Common myeloid progenitor, CD34-positive (primary cell): ENCODE measurements at regions not wholly inside any gene's neighbourhood (a gene's known extent, or its start where the extent isn't known, plus 50 kb on each side); places are given as distances from the start of the nearest gene placed in this dataset.

Source experiments
- CTCF ChIA-PET: fragments of 350-600 bp; sonication (Branson Sonifier 250); formaldehyde crosslinking; loops from one replicate; lab custom pipeline; 2021; ENCODE audit warnings: antibody characterized with exemption; lab: Charles Lee
- POLR2A ChIA-PET: fragments of 350-600 bp; sonication (Branson Sonifier 250); formaldehyde crosslinking; loops from one replicate; lab custom pipeline; 2021; ENCODE audit warnings: antibody characterized with exemption; lab: Charles Lee
- DNase-seq, 3 donors: peaks; one replicate each; pipeline versions ENCODE4 v3.0.0 to v3.0.0-alpha.2; 2013
- H3K27ac ChIP-seq, 2 experiments: 1 replicate in 1 of 2; 2 replicates in 1 of 2; pipeline ENCODE4 v1.7.0; 2013; ENCODE audit warnings: inconsistent platforms in 2 of 2, low read length in 2 of 2, mild to moderate bottlenecking in 2 of 2, low read depth in 1 of 2, moderate library complexity in 1 of 2; ENCODE audit not compliant: severe bottlenecking in 2 of 2, insufficient read depth in 1 of 2, poor library complexity in 1 of 2
- H3K27me3 ChIP-seq, 5 experiments: replicated peaks in 2 of 5; 1 replicate in 3 of 5; 2 replicates in 2 of 5; pipeline versions ENCODE4 v1.6.1 to v1.7.0; 2013; ENCODE audit warnings: low read length in 4 of 5, mild to moderate bottlenecking in 2 of 5, moderate library complexity in 2 of 5, inconsistent platforms in 1 of 5; ENCODE audit not compliant: insufficient read depth in 5 of 5, control insufficient read depth in 4 of 5
- H3K36me3 ChIP-seq, 4 experiments: 1 replicate in 2 of 4; 2 replicates in 2 of 4; pipeline versions ENCODE4 v1.6.1 to v1.7.0; 2013; ENCODE audit warnings: low read length in 3 of 4, control low read depth in 1 of 4, mild to moderate bottlenecking in 1 of 4; ENCODE audit not compliant: control insufficient read depth in 4 of 4, insufficient read depth in 4 of 4
- H3K4me1 ChIP-seq, 4 experiments: 1 replicate in 3 of 4; 2 replicates in 1 of 4; pipeline versions ENCODE4 v1.6.1 to v1.7.1; 2013; ENCODE audit warnings: low read length in 3 of 4, mild to moderate bottlenecking in 3 of 4, control low read depth in 1 of 4, inconsistent platforms in 1 of 4, moderate library complexity in 1 of 4; ENCODE audit not compliant: control insufficient read depth in 4 of 4, insufficient read depth in 4 of 4; ENCODE audit errors: control extremely low read depth in 1 of 4
- H3K4me3 ChIP-seq, 7 experiments: 1 replicate in 4 of 7; 2 replicates in 3 of 7; pipeline versions ENCODE4 v1.5.1 to v1.7.0; 2013; ENCODE audit warnings: mild to moderate bottlenecking in 7 of 7, low read length in 6 of 7, moderate library complexity in 6 of 7, inconsistent platforms in 2 of 7, low read depth in 2 of 7, control low read depth in 1 of 7; ENCODE audit not compliant: insufficient read depth in 4 of 7, control insufficient read depth in 1 of 7; ENCODE audit errors: extremely low read depth in 1 of 7
- H3K9me3 ChIP-seq, 5 experiments: 1 replicate in 4 of 5; 2 replicates in 1 of 5; pipeline versions ENCODE4 v1.6.1 to v1.7.1; 2013; ENCODE audit warnings: low read length in 4 of 5, mild to moderate bottlenecking in 2 of 5, inconsistent platforms in 1 of 5, low read depth in 1 of 5, moderate library complexity in 1 of 5; ENCODE audit not compliant: control insufficient read depth in 4 of 5, insufficient read depth in 2 of 5; ENCODE audit errors: control extremely low read depth in 1 of 5
- WGBS: methylation state at CpG from one replicate; pipeline ENCODE4 v1.1.5; 2013; ENCODE audit not compliant: insufficient coverage; 5-methylcytosine and 5-hydroxymethylcytosine counted together

- Histone ChIP-seq H3K4me1 (no peaks in the 10 kb centered on the region), H3K36me3 (no peaks in the 10 kb centered on the region), H3K4me3 (no peak overlapping the region), H3K27me3 (no peaks in the 10 kb centered on the region), H3K9me3 (peaks cover 0 to 6% (median 0%) of the 10 kb centered on the region in 5 experiments), H3K27ac (no peak overlapping the region)
- no peak for DNase-seq
- WGBS, result 100% methylated on average over 1 of the region's 1 CpG
- POLR2A ChIA-PET, result no interaction called here
- CTCF ChIA-PET, result no interaction called here
These were observed 192.5 kb downstream of the EN1 start for GRCh38 chr2:118654945-118655344.

GRCh38 chr2:118650327-118650726 is 197.1 kb downstream of the EN1 start:
- ChIA-PET POLR2A (no interaction called here), CTCF (no interaction called here)
- H3K9me3 ChIP-seq, result peaks cover 0 to 6% (median 0%) of the 10 kb centered on the region in 5 experiments
- H3K36me3 ChIP-seq, result no peaks in the 10 kb centered on the region
- no peak for DNase-seq
- no peak overlapping the region for H3K4me3 ChIP-seq
- no peak overlapping the region for H3K27ac ChIP-seq
- no peaks in the 10 kb centered on the region for H3K27me3 ChIP-seq
- no peaks in the 10 kb centered on the region for H3K4me1 ChIP-seq

GRCh38 chr2:118645876-118646275 is 201.6 kb downstream of the EN1 start:
- peaks cover 0 to 4% (median 0%) of the 10 kb centered on the region in 5 experiments for H3K9me3 ChIP-seq
- no peaks in the 10 kb centered on the region for H3K36me3 ChIP-seq

GRCh38 chr2:118644190-118644589 is 203.3 kb downstream of the EN1 start:
- no peaks in the 10 kb centered on the region for H3K27me3 ChIP-seq
- no peaks in the 10 kb centered on the region for H3K36me3 ChIP-seq
- POLR2A ChIA-PET, result no interaction called here
- no peak overlapping the region for H3K27ac ChIP-seq
- CTCF ChIA-PET, result no interaction called here
- no peaks in the 10 kb centered on the region for H3K9me3 ChIP-seq
- WGBS, result 35% methylated on average over 4 of the region's 4 CpGs
- no peak for DNase-seq
- no peak overlapping the region for H3K4me3 ChIP-seq
- no peaks in the 10 kb centered on the region for H3K4me1 ChIP-seq

More at GRCh38 chr2:118645876-118646275, 201.6 kb downstream of the EN1 start:
- no peak overlapping the region for H3K4me3 ChIP-seq
- ChIA-PET CTCF (no interaction called here), POLR2A (no interaction called here)
- no peak overlapping the region for H3K27ac ChIP-seq
- H3K4me1 ChIP-seq, result no peaks in the 10 kb centered on the region
- DNase-seq, result no peak
- WGBS, result 86% methylated on average over 6 of the region's 7 CpGs
- no peaks in the 10 kb centered on the region for H3K27me3 ChIP-seq

GRCh38 chr2:118643294-118643693 is 204.2 kb downstream of the EN1 start:
- ChIA-PET POLR2A (no interaction called here), CTCF (no interaction called here)
- Histone ChIP-seq H3K9me3 (no peaks in the 10 kb centered on the region), H3K27ac (no peak overlapping the region), H3K27me3 (no peaks in the 10 kb centered on the region), H3K4me1 (no peaks in the 10 kb centered on the region), H3K36me3 (no peaks in the 10 kb centered on the region), H3K4me3 (no peak overlapping the region)
- no peak for DNase-seq
- WGBS, result 43% methylated on average over 2 of the region's 4 CpGs

GRCh38 chr2:118642501-118642900 is 204.9 kb downstream of the EN1 start:
- ChIA-PET CTCF (no interaction called here), POLR2A (no interaction called here)
- 0% methylated on average over 1 of the region's 2 CpGs for WGBS
- H3K9me3 ChIP-seq, result no peaks in the 10 kb centered on the region
- H3K4me3 ChIP-seq, result no peak overlapping the region
- H3K27ac ChIP-seq, result no peak overlapping the region
- H3K4me1 ChIP-seq, result no peaks in the 10 kb centered on the region
- no peaks in the 10 kb centered on the region for H3K27me3 ChIP-seq
- H3K36me3 ChIP-seq, result no peaks in the 10 kb centered on the region
- DNase-seq, result no peak

- DNase-seq, result no peak
- Histone ChIP-seq H3K27me3 (no peaks in the 10 kb centered on the region), H3K4me3 (no peak overlapping the region), H3K4me1 (no peaks in the 10 kb centered on the region), H3K9me3 (no peaks in the 10 kb centered on the region), H3K27ac (no peak overlapping the region), H3K36me3 (no peaks in the 10 kb centered on the region)
- ChIA-PET POLR2A (no interaction called here), CTCF (no interaction called here)
- no CpG with 5 or more reads among the region's 1 CpG for WGBS
These were observed 205.7 kb downstream of the EN1 start for GRCh38 chr2:118641711-118642110.
